Left colon (tissue), 2 donors: ENCODE measurements at regions not wholly inside any gene's neighbourhood (a gene's known extent, or its start where the extent isn't known, plus 50 kb on each side); places are given as distances from the start of the nearest gene placed in this dataset.

ENCODE experiments used
- ATAC-seq: fragments of 200-7000 bp; cut with Tn5 transposase; one replicate; pipeline ENCODE4 v1.9.1; 2020; ENCODE audit warnings: mild to moderate bottlenecking, moderate library complexity
- DNase-seq, 2 donors: peaks; one replicate each; pipeline ENCODE4 v3.0.0-alpha.2; 2020
- intact Hi-C, 2 donors: fragments of 100-400 bp; cut with DNase I in 1 of 2; cut with micrococcal nuclease in 1 of 2; formaldehyde crosslinking; loops; one replicate each; pipeline versions ENCODE4 v1.11.2 to v1.14.0; 2022; cut with DNase I, micrococcal nuclease
- donor health status: DM: no; HTN: no; CAD: no.
- donor health status: DM: yes; HTN: yes; CAD: no.

DNA sequence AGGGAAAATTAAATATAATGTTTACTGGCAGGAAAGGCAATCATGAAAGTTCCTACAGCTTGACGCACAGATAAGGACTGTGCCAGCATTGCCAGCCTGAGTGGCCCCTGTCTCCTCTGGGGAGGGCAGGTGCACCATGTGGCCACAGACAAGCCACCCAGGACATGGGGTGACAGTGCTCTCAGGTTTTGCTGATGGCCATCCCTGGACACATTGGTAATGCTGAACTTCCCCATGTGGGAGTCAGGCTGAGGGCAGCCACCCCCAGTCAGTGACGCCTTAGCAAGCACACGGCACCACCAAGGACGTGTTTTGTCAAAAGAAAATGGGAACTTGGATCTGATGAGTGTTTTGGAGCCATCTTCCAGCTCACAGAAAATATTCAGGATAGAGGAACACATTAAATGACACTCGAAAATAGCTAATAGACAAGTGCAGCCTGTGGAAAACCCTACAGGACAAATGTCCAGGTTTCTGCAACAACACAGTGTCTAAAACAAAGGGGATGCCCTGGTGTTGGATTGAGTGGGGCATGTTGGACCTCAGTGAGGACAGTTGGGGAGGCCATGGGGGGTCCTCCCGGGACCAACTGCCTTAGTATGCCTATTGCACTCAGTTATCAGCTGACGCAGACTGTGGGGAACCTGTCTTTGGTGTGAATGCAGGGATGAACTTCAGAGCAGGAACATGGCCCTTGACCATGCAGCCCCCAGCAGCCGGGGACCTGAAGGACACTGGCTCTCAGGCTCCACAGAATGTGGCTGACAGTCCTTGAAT, 1450.5 kb downstream of the BRD1 start:
- intact Hi-C loops = no loop called here
- DNase-seq (no peak), ATAC-seq (no peak)

DNA sequence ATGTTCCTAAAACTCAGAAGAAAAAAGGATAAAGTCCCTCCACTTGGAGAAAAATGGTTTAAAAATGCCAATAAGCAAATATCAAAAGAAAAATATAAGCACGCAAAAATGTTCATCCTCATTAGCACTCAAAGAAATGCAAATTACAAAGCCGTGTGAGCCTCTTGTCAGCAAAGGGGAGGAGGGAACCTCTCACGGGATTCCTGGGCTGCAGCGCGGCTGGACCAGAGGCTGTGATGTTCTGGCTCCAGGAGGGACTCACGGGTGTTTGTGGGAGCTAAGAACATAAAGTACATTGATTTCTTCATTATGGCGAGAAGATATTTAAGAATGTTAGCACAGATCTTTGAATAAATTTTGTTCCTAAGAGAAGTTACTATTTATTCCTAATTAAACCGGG, 1451.2 kb downstream of the BRD1 start:
- ATAC-seq (no peak), DNase-seq (no peak)
- intact Hi-C loops = no loop called here

GRCh38 chr22:48373626-48374173, 1454.0 kb downstream of the BRD1 start:
- no peak for DNase-seq
- intact Hi-C loops = no loop called here
- no peak for ATAC-seq

DNA sequence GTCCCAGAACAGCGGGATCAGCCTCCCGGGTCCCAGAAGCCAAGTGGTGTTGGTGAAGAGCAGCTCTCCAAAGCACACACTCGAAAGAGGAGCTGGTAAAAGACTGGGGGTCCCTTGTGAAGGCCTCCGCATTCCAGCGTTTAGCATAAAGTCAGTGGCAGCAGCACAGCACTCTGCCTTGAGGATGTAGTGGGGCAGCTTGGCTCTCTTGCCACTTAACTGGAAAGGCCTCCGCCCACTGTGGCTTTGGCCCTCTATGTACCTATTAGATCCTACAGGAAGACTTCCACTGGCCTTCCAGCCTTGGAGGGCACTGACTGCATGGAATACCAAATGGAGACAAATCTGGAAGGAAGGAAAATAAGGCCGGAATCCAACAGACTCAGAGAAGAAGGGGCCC, 1455.3 kb downstream of the BRD1 start:
- intact Hi-C loops = no loop called here
- no peak for ATAC-seq
- no peak for DNase-seq

GRCh38 chr22:48371391-48371790, 1456.3 kb downstream of the BRD1 start:
- intact Hi-C loops = no loop called here
- DNase-seq (no peak), ATAC-seq (no peak)

- intact Hi-C loops = no loop called here
- no peak for DNase-seq
- no peak for ATAC-seq
These were observed 1457.0 kb downstream of the BRD1 start for GRCh38 chr22:48370508-48371325.

DNA sequence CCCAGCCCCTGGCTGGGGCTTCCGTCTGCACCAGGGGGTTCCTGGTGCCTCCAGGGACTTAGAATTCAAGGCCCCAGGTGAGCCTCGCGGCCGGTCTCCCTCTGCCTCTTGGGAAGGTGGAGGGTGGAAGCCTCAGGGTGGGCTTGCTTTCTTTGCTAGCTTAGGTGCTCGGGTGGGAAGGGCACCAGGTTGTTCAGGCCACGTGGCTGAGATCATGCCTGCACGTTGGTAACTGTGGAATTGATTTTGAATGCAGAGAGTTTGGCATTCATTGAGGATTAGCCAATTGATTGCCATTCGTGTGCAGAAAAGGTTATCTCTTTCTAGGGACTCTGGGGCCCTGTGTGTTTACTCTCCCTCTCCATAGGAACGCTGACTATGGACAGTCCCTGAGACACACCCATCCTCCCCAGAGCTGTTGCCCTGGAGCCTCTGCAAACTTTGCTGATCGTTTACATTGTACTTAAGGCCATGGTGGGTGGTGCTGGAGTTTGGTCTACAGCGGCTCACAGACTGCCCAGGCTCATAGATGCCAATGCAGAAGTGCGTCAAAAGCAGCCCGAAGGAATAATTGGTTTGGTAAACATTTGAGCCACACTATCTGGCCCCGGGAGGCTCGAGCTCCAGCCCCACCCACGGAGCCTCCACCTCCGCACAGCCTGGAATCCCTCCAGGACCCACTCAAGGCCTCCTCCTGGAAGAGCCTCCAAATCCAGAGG, 1457.7 kb downstream of the BRD1 start:
- ATAC-seq = peak; percentile 99
- intact Hi-C loops = no loop called here
- DNase-seq = peak in 1 of 2 donors; percentile 32

DNA sequence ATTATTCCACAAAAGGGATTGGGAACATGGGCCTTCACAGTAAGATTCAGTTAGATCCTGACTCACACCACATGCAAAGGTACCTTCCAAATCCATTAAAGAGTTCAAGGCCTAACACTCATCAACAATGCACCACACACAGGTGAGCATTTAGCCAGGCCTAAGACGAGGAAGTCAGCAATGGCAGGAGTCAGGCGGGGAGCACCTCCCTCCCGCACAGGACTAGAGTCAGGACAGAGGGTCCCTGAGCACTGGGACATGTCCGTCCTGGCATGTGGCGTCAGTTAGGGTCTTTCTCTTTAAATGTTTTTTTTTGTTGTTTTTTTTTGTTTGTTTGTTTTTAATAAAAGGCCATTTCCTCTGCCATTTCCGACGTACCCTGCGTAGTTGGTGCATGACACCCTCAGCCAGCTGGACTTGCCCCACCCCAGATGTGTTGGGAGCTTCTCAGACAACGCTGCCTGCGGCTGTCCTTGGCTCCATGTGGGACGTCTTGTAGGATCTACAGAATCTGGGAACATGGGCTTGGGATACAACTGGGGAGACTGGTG, 1458.6 kb downstream of the BRD1 start:
- intact Hi-C loops = no loop called here
- ATAC-seq (no peak), DNase-seq (no peak)

- ATAC-seq (no peak), DNase-seq (no peak)
- intact Hi-C loops = no loop called here
These were observed 1459.9 kb downstream of the BRD1 start for GRCh38 chr22:48367731-48368130.

DNA sequence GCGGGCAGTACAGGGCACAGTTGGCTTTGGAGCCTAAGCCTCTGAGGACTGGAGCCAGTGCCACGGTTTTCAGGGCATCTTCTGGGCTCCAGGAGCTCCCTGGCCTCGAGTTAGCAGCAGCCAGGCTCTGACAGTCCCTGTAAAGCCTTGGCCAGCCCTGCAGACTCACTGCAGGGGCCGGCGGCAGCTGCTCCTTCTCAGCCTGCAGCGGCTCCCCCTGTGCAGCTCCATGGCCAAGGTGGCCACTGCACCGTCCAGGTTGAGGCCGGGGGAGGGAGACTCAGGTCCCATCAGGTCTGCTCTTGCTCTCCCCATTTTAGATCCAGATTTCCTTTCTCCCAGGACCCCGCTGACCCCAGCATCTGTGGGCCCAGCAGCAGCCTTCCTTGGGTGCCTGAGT, 1461.1 kb downstream of the BRD1 start:
- intact Hi-C loops = no loop called here
- DNase-seq = no peak

GRCh38 chr22:48366056-48366455, 1461.6 kb downstream of the BRD1 start:
- DNase-seq = no peak
- ATAC-seq = no peak
- intact Hi-C loops = no loop called here

More for the DNA sequence above, 1461.1 kb downstream of the BRD1 start:
- ATAC-seq = no peak

GRCh38 chr22:48365386-48365785, 1462.3 kb downstream of the BRD1 start:
- no peak for DNase-seq
- intact Hi-C loops = no loop called here
- no peak for ATAC-seq

DNA sequence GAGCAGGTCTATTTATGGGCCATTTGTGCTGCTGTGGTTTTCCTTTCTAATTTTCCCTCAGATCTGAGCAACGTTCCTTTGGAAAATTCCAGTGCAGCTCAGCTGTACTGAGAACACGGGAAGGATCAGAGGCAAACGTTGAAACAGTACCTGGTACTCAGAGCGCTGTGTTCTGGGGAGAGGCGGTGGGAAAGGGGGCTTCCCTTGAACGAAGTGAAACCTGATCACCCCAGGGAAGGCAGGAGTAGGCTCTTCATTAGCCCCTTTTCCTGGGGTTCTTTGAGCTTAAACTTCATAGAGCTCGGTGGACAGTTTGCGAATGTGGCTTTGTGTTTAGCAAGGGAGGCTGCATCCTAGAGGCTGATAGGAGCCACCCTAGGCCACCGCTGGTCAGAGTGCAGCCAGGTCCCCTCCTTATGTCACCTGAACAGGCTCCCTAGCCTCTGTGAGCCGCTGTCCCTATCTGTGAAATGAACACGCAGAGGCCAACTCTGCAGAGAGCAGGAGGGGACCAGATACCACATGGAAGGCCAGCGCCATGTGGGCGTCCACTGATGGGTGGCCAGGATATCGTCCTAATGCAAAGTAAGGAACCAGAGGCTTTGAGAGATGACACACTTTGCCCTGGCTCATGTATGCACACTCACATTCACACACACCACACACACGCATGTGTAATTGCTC, 1464.8 kb downstream of the BRD1 start:
- ATAC-seq (no peak), DNase-seq (peak in 1 of 2 donors; percentile 4)
- intact Hi-C loops = no loop called here

GRCh38 chr22:48361099-48361639, 1466.5 kb downstream of the BRD1 start:
- DNase-seq = no peak
- no peak for ATAC-seq
- intact Hi-C loops = no loop called here

GRCh38 chr22:48359613-48359965, 1468.1 kb downstream of the BRD1 start:
- no peak for DNase-seq
- no peak for ATAC-seq
- intact Hi-C loops = no loop called here

DNA sequence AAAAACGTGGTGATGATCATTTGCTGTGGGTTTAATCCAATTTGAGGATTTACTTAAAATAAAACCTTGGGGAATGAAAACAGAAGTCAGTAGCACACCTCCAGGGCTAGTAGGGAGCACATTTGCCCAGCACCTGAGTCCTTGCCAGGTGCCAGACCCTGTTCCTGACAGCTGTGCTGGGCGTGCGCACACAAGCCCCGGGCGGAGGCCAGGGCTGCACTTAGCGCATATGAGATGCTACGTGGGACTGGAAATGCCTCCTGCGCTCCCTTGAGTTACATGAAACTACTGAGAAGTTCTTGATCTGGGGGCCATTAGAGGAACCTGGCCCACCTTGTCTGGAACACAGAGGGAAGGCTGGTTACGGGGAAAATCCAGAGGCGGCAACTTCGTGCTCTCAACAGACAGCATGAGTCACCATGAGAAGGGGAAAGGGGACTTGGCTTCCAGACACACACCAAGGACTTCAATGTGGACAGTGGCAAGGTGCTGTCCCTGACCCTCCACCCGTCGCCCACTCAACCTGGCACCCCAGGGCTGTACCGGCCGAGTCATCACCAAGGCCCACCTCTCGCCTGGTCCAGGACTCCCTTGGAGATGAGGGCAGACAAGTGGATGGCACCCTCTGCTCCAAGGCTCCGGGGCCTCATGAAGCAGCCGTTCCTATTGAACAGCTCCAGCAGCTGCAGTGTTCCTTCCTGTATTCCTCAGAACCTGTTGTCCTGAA, 1468.6 kb downstream of the BRD1 start:
- intact Hi-C loops = no loop called here

GRCh38 chr22:48357961-48358360, 1469.7 kb downstream of the BRD1 start:
- DNase-seq = no peak
- intact Hi-C loops = no loop called here
- ATAC-seq = no peak

More for the DNA sequence above, 1468.6 kb downstream of the BRD1 start:
- no peak for DNase-seq
- no peak for ATAC-seq

DNA sequence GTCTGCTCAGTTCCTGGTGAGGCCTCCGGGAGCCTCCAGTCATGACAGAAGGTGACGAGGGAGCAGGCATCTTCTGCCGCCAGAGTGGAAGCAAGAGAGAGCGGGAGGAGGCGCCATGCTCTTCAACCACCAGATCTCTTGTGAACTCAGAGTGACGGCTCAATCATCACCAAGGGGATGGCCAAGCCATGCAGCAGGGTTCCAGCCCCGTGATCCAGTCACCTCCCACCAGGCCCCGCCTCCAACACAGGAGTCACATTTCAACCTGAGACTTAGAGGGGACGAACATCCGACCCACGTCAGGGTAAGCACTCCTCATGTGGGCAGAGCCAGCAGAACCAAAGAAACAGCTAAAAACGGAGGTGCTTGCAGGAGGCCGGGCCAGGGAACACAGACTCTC, 1470.5 kb downstream of the BRD1 start:
- DNase-seq (no peak), ATAC-seq (no peak)
- intact Hi-C loops = no loop called here
